Activated T-helper 1 cell treated with anti-CD3 and anti-CD28 coated beads, Interleukin-2, amount 50 U/mL, for 16 hours (primary cell): ENCODE measurements at regions not wholly inside any gene's neighbourhood (a gene's known extent, or its start where the extent isn't known, plus 50 kb on each side); places are given as distances from the start of the nearest gene placed in this dataset.
A peak's percentile ranks its signal among the peaks of the same experiment; 100 is the strongest.
"Not testable (repeated sequence)": the region's sequence is repeated elsewhere in the genome, so short reads cannot be mapped to it uniquely, and the experiment has no call there.

ENCODE experiments used
- DNase-seq, 2 donors: peaks; one replicate each; pipeline ENCODE4 v3.0.0-alpha.2; 2020; ENCODE audit warnings: low read depth in 1 of 2, low spot score in 1 of 2

GRCh38 chr15:92803852-92804609 lies 96.1 kb upstream of the CHD2 start:
- peak in 1 of 2 donors; percentile 55 for DNase-seq

GRCh38 chr15:92804610-92804936 lies 95.6 kb upstream of the CHD2 start:
- not testable (repeated sequence) for DNase-seq

- no peak for DNase-seq
Observed at GRCh38 chr15:92805080-92805690, 94.9 kb upstream of the CHD2 start.

- DNase-seq: not testable (repeated sequence)
Observed at GRCh38 chr15:92806171-92806570, 94.0 kb upstream of the CHD2 start.

GRCh38 chr15:92806763-92807162 lies 93.4 kb upstream of the CHD2 start:
- no peak for DNase-seq

GRCh38 chr15:92807971-92808571 lies 92.1 kb upstream of the CHD2 start:
- no peak for DNase-seq

- DNase-seq: no peak
Observed at GRCh38 chr15:92808598-92809063, 91.5 kb upstream of the CHD2 start.

- peak; percentile 97 to 99 for DNase-seq
Observed at GRCh38 chr15:92809064-92809879, 90.9 kb upstream of the CHD2 start.

GRCh38 chr15:92809880-92810361 lies 90.2 kb upstream of the CHD2 start:
- DNase-seq: no peak

- no peak for DNase-seq
Observed at GRCh38 chr15:92810418-92811138, 89.5 kb upstream of the CHD2 start.

- no peak for DNase-seq
Observed at GRCh38 chr15:92811148-92811913, 88.8 kb upstream of the CHD2 start.

GRCh38 chr15:92812271-92812670 lies 87.9 kb upstream of the CHD2 start:
- no peak for DNase-seq

GRCh38 chr15:92813485-92813884 lies 86.6 kb upstream of the CHD2 start:
- DNase-seq: no peak

GRCh38 chr15:92817339-92817886 lies 82.7 kb upstream of the CHD2 start:
- DNase-seq: no peak

GRCh38 chr15:92818651-92819277 lies 81.4 kb upstream of the CHD2 start:
- no peak for DNase-seq

- DNase-seq: no peak
Observed at GRCh38 chr15:92819278-92820235, 80.6 kb upstream of the CHD2 start.

- DNase-seq: peak; percentile 52 to 78
Observed at GRCh38 chr15:92820236-92821021, 79.7 kb upstream of the CHD2 start.
